ENCODE measurements at regions not wholly inside any gene's neighbourhood (a gene's known extent, or its start where the extent isn't known, plus 50 kb on each side); places are given as distances from the start of the nearest gene placed in this dataset.

DNA sequence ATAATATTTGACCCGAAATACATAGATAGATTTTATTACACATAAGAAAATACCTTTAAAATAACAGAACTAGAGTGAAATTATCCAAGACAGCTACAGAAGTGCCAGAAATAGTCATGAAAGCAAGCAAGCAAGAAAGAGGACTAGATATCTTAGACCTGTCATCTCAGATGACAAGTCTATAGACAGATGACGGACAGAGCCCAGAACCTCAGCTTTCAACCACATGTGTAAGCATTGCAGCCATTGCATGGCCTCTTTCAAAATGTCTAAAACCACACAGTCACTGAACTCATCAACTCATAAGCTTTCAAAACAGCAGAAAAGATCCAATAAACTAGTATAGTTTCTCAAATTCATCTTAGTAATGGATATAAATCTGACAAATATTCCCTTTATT is 59.8 kb upstream of the FHIT start:
- DNase-seq, result no peak

DNA sequence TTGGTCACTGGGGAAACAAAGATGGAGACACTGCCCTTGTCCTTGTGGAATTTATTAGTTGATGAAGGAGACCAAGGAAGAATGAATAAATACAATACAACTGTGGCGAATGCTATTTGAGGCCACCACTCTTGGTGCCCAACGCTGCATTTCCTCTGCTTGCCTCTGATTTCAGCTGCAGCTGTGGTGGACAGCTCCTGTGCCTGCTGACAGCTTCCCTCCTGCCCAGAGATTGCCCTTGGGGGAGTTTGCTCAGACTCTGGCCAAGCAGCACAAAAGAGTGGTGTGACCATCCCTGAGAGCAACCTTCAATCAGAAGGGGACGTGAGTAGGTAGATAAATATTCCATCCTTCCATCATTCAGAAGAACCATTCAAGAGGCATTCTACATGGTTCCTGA is 64.6 kb upstream of the FHIT start:
- DNase-seq, result no peak

GRCh38 chr3:61323094-61323493 is 71.8 kb upstream of the FHIT start:
- no peak for DNase-seq

- DNase-seq, result no peak
These were observed 80.8 kb upstream of the FHIT start for GRCh38 chr3:61331929-61332552.

- DNase-seq, result no peak
These were observed 82.1 kb upstream of the FHIT start for GRCh38 chr3:61333192-61333961.

DNA sequence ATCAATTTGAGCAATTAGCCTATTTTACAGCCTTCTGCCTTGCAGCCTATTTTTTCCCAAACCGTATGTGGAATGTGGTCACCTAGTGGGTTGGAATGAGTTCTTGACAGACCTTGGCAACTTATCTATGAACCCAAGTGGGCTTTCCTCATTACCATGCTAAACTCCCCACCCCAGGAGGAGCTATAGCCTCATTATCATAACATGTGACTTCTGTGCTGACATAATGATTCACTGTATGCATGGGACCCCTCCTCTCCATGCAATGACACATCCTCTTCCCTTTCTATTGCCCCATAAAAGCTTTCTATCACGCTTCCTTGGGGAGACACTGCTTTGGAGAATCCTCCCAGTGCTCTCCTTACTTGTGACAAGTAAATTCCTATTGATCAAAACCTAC is 83.5 kb upstream of the FHIT start:
- no peak for DNase-seq

DNA sequence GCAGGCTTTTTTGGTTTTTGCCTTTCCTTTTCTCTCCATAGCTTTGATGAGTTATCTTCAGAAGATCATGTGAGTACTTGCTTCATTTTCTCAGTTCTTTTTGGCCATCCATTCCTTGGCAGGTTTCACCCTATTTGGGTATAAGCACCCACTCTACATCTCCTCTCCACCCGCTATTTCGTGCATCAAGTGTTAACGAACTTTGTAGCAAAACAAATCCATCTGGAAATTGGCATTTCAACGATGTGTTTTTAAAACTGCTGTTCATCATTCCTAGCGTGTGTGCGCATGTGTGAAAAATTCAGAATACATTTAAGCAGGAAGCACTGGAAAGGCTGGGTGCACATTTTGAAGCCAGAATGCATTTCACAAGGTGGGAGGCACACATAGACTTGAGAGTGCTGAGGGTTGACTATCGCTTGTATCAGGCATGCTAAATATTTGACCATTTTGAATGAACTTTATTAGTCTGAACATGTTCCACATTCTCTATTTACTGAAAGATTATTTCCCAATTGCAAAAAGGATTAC is 89.7 kb upstream of the FHIT start:
- no peak for DNase-seq

GRCh38 chr3:61343543-61343942 is 92.3 kb upstream of the FHIT start:
- DNase-seq, result no peak

DNA sequence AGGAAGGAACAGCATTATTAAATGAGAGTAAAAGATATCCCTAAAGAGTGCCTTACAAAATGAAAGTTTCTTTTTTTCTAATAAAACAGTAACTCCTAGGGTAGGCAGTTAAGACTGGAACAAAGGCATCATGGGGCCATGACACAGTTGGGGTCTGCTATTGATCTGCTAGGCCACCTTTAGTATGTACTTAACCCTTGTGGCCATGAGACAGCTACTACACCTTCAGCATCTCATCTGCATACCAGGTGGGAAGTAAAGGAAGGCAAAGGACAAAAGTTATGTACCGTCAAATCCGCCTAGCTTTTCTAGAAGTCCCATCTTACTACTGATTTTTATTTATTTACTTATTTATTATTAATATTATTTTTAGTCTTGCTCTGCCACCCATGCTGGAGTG is 93.8 kb upstream of the FHIT start:
- no peak for DNase-seq

- no peak for DNase-seq
These were observed 96.7 kb upstream of the FHIT start for GRCh38 chr3:61347981-61348380.

GRCh38 chr3:61349717-61350116 is 98.5 kb upstream of the FHIT start:
- DNase-seq, result no peak

DNA sequence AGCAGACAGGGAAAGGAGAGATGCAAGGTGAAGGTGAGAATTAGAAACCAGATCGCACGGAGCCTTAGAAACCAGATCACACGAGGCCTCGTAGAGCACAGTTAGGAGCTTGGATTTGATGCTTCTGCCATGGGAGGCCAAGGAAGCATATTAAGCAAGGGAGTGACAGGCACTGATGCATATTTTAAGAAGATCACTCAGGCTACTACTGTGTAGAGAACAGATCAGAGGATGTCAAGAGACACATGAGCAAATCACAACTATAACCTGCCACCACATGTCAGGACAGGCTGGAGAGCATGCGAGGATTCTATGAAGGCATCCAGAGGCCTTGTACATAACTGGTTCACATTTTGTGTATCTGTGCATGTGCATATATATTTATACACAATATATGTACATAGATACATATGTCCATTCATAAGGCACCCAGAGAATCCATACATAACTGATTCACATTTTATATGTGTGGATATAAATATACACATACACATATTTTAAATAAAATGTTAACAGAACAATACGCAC is 99.6 kb upstream of the FHIT start:
- no peak for DNase-seq

DNA sequence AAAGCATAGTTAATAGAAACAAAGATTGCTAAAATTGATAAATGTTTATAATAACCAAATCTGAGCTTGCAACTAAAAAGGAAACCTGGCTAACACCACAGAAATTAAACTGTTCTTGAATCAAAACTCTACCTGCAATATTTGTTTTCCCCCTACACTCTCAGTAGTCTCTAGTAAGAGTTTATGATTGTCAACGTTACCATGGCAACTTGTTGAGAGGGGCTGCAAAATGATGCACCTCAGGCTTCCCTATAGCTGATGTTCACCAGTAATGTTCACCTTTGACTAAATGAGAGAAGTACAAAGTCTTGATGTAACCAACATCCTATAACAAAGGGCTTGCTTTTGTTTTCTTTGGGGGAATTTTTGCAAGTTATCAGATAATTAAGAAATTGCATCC is 101.1 kb upstream of the FHIT start:
- no peak for DNase-seq

GRCh38 chr3:61353382-61353781 is 102.1 kb upstream of the FHIT start:
- no peak for DNase-seq

DNA sequence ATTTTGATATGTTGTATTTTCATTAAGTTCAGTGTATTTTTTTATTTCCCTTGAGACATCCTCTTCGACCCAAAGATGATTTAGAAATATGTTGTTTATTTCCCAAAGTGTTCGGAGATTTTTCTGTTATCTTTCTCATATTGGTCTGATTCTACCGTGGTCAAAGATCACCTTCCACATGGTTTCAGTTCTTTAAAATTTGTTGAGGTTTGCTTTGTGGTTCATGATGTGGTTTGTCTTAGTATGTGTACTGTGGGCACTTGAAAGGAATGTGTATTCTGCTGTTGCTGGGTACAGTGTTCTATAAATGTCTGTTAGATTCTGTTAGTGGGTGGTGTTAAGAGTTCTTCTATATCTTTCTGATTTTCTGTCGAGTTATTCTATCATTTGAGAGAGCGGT is 103.4 kb upstream of the FHIT start:
- no peak for DNase-seq

DNA sequence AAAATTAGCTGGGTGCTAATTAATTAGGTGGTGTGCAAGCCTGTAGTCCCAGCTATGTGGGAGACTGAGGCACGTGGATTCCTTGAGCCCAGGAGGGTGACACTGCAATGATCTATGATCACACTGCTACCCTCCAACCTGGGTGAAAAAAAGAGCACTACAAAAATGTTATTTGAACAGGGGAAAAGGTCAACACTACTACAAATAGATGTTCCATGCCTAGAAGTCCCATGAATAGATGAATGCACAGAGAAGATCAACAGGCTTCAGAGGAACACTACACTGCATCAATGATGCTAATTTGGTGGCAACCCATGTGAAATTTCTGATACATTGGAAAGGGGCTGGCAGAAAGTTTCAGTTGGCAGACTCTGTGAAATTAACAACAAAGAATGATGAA is 105.4 kb upstream of the FHIT start:
- DNase-seq, result no peak

GRCh38 chr3:61357902-61358301 is 106.7 kb upstream of the FHIT start:
- DNase-seq, result no peak

DNA sequence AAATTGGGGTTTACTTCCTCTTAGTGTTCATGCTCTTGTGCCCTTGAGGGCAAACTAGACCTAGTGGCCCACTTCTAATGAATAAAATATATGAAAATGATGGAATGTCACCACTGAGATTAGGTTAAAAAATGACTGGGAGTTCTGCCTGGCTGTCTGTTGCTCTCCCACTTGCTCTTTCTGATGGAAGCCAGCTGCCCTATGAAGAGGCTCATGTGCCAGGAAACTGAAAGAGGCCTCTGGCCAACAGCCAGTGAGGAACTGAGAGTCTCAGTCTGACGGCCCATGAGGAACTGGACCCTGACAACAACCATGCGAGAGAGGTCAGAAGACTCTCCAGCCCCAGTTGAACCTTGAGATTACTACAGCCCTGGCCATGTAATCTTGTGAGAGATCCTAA is 107.1 kb upstream of the FHIT start:
- DNase-seq, result peak; percentile 3

DNA sequence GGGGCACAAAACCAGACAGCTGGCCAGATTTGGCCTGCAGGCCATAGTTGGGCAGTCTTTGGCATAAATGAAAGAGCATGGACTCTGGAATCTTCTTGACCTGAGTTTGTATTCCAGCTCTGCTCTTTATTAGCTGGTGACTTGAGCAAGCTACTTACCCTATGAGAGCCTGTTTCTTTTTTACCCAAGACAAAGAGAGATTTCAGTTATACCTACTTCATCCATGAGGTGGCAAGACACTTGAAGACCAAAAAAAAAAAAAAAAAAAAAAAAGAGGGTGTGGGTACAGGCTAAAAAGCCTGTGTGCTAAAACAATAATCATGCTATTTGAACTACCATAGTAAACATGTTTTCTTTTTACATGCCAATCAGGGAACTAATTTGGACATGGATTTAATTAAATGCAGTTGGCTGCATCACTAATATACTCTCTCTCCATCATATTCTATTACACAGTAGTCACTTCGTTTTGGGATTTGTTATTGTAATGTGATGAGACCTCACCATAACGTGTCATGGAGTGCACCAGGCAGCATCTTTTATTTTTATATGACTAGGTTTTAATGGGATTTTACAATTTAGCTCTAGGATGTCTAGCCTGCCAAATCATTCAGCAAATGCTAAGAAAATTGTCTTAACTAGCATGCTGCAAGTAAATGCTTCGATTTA is 109.2 kb upstream of the FHIT start:
- no peak for DNase-seq

GRCh38 chr3:61369678-61370077 is 118.4 kb upstream of the FHIT start:
- DNase-seq, result no peak

DNA sequence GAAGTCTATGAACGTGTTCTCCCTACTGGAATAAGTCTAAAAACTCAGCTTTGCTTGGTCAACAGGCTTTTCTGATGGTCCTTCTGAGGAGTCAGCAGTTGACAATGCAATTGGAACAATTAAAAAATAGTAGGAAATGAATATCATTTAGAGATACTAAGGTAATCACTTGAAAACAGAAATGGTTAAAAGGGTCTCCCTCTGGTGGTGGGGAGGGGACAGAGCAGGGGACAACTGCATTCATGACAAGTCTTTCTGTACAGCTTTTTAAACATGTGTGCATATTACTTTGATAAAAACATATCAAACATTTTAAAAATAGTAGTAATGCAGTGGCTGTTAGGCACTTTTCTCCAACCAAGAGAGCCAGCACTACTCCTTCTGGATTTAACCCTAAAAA is 119.9 kb upstream of the FHIT start:
- DNase-seq, result peak; percentile 8

DNA sequence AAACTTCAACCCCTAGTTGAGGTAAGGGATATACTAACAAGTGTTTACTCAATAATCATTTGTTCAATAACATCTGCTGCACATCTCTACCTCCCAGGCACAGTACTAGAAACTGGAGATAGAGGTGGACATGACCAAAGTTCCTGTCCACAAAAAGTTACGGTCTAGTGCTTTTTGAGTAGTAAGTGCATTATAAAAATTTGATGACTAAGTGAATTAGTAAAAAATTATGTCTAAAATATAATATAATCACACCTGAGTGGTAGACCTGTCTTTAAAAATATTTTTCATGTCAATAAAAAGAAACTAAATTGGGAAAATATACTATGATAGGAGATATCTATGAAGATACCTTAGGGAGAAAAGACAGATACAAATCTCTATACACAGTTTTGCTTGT is 121.5 kb upstream of the FHIT start:
- DNase-seq, result no peak

DNA sequence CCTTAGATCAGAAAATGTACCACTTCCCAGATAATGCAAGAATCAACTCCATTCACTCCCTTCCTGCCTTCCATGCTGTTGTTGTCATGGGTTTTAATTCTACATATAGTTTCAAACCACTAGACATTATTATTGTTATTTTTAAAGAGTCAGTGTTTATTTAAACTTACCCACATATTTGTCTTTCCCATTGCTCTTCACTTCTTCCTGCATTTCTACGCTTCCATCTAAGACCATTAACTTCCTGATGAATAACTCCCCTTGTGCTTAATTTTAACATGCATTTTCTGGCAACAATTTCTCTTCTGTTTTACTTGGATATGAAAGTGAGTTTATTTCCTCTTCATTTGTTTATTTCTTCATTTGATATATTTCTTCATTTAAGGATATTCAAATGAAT is 127.1 kb upstream of the FHIT start:
- no peak for DNase-seq
